ENCODE measurements at regions not wholly inside any gene's neighbourhood (a gene's known extent, or its start where the extent isn't known, plus 50 kb on each side); places are given as distances from the start of the nearest gene placed in this dataset.
A peak's percentile ranks its signal among the peaks of the same experiment; 100 is the strongest.

- TF ChIP-seq, protein P1, sequence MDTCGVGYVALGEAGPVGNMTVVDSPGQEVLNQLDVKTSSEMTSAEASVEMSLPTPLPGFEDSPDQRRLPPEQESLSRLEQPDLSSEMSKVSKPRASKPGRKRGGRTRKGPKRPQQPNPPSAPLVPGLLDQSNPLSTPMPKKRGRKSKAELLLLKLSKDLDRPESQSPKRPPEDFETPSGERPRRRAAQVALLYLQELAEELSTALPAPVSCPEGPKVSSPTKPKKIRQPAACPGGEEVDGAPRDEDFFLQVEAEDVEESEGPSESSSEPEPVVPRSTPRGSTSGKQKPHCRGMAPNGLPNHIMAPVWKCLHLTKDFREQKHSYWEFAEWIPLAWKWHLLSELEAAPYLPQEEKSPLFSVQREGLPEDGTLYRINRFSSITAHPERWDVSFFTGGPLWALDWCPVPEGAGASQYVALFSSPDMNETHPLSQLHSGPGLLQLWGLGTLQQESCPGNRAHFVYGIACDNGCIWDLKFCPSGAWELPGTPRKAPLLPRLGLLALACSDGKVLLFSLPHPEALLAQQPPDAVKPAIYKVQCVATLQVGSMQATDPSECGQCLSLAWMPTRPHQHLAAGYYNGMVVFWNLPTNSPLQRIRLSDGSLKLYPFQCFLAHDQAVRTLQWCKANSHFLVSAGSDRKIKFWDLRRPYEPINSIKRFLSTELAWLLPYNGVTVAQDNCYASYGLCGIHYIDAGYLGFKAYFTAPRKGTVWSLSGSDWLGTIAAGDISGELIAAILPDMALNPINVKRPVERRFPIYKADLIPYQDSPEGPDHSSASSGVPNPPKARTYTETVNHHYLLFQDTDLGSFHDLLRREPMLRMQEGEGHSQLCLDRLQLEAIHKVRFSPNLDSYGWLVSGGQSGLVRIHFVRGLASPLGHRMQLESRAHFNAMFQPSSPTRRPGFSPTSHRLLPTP (IDR thresholded peaks at IDR 0.05; ENCODE audit: borderline replicate concordance, extremely low read depth, insufficient read length): no peak
- TF ChIP-seq PHTF2 (CRISPR knock-in tag; IDR thresholded peaks at IDR 0.05) (no peak), GATA2 (CRISPR knock-in tag; IDR thresholded peaks at IDR 0.05) (peak; percentile 79), TAF15 (IDR thresholded peaks at IDR 0.05; ENCODE audit: low read depth, low read length) (no peak), HMG20A (CRISPR knock-in tag; conservative IDR thresholded peaks at IDR 0.05) (no peak), HINFP (tag; conservative IDR thresholded peaks at IDR 0.05; ENCODE audit: low read depth) (peak; percentile 11), DMBX1 (CRISPR knock-in tag; IDR thresholded peaks at IDR 0.05; ENCODE audit: borderline replicate concordance) (peak; percentile 86; the same call in 1 of the 2 replicates), MAZ (CRISPR knock-in tag; conservative IDR thresholded peaks at IDR 0.05 in 1 of 2, IDR thresholded peaks at IDR 0.05 in 1 of 2) (peak; percentile 31 to 64; a peak in 2 of 4 replicates), USF1 (CRISPR knock-in tag; IDR thresholded peaks at IDR 0.05) (no peak), MEF2A (IDR thresholded peaks at IDR 0.05; ENCODE audit: control insufficient read depth, low read depth, low read length) (no peak), ZNF79 (CRISPR knock-in tag; IDR thresholded peaks at IDR 0.05; ENCODE audit: low read depth) (no peak), FOXK1 (CRISPR knock-in tag; IDR thresholded peaks at IDR 0.05; ENCODE audit: borderline replicate concordance) (no peak; the same call in 1 of the 2 replicates), PTBP1 (IDR thresholded peaks at IDR 0.05; ENCODE audit: low read depth, low read length) (no peak), ZNF717 (CRISPR knock-in tag; IDR thresholded peaks at IDR 0.05) (no peak), HDAC1 (IDR thresholded peaks at IDR 0.05) (peak in 1 of 2 experiments; percentile 65; a peak in 1 of 4 replicates), SNIP1 (IDR thresholded peaks at IDR 0.05; ENCODE audit: low read depth) (no peak), ELF2 (CRISPR knock-in tag; IDR thresholded peaks at IDR 0.05) (no peak)
- TF ChIP-seq, protein P2, sequence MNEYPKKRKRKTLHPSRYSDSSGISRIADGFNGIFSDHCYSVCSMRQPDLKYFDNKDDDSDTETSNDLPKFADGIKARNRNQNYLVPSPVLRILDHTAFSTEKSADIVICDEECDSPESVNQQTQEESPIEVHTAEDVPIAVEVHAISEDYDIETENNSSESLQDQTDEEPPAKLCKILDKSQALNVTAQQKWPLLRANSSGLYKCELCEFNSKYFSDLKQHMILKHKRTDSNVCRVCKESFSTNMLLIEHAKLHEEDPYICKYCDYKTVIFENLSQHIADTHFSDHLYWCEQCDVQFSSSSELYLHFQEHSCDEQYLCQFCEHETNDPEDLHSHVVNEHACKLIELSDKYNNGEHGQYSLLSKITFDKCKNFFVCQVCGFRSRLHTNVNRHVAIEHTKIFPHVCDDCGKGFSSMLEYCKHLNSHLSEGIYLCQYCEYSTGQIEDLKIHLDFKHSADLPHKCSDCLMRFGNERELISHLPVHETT (CRISPR knock-in tag; conservative IDR thresholded peaks at IDR 0.05 in 1 of 2, IDR thresholded peaks at IDR 0.05 in 1 of 2): peak in 1 of 2 experiments; percentile 93; a peak in 2 of 4 replicates
Measured at GRCh38 chr4:38529189-38530115, 134.5 kb upstream of the KLF3 start (continued).

Measured in K562 (cell line).